ENCODE measurements at regions not wholly inside any gene's neighbourhood (a gene's known extent, or its start where the extent isn't known, plus 50 kb on each side); places are given as distances from the start of the nearest gene placed in this dataset.

GRCh38 chr1:194476351-194476750 lies 1289.9 kb upstream of the B3GALT2 start:
- H3K9ac ChIP-seq (ENCODE audit: low read depth, low read length): no peak overlapping the region
- H3K4me1 ChIP-seq (ENCODE audit: control insufficient read depth, insufficient read depth, low read length): no peaks in the 10 kb centered on the region
- H3K4me3 ChIP-seq (ENCODE audit: low read depth, low read length): no peak overlapping the region
- no peaks in the 10 kb centered on the region for H3K36me3 ChIP-seq (ENCODE audit: control insufficient read depth, insufficient read depth, low read length)
- no peaks in the 10 kb centered on the region for H3K9me3 ChIP-seq (ENCODE audit: control insufficient read depth, insufficient read depth, low read length)
- H3K27me3 ChIP-seq (ENCODE audit: control insufficient read depth, insufficient read depth, low read length): no peaks in the 10 kb centered on the region

- Histone ChIP-seq H3K4me3 (ENCODE audit: low read depth, low read length) (no peak overlapping the region), H3K9ac (ENCODE audit: low read depth, low read length) (no peak overlapping the region), H3K9me3 (ENCODE audit: control insufficient read depth, insufficient read depth, low read length) (no peaks in the 10 kb centered on the region), H3K4me1 (ENCODE audit: control insufficient read depth, insufficient read depth, low read length) (no peaks in the 10 kb centered on the region), H3K36me3 (ENCODE audit: control insufficient read depth, insufficient read depth, low read length) (no peaks in the 10 kb centered on the region), H3K27me3 (ENCODE audit: control insufficient read depth, insufficient read depth, low read length) (no peaks in the 10 kb centered on the region)
Measured at GRCh38 chr1:194474701-194475100, 1288.3 kb upstream of the B3GALT2 start.

- H3K27me3 ChIP-seq (ENCODE audit: control insufficient read depth, insufficient read depth, low read length): no peaks in the 10 kb centered on the region
- H3K4me3 ChIP-seq (ENCODE audit: low read depth, low read length): no peak overlapping the region
- no peaks in the 10 kb centered on the region for H3K9me3 ChIP-seq (ENCODE audit: control insufficient read depth, insufficient read depth, low read length)
- H3K9ac ChIP-seq (ENCODE audit: low read depth, low read length): no peak overlapping the region
- H3K4me1 ChIP-seq (ENCODE audit: control insufficient read depth, insufficient read depth, low read length): no peaks in the 10 kb centered on the region
- no peaks in the 10 kb centered on the region for H3K36me3 ChIP-seq (ENCODE audit: control insufficient read depth, insufficient read depth, low read length)
Measured at GRCh38 chr1:194473766-194474165, 1287.4 kb upstream of the B3GALT2 start.

GRCh38 chr1:194469282-194469681 lies 1282.9 kb upstream of the B3GALT2 start:
- Histone ChIP-seq H3K27me3 (ENCODE audit: control insufficient read depth, insufficient read depth, low read length) (no peaks in the 10 kb centered on the region), H3K9ac (ENCODE audit: low read depth, low read length) (no peak overlapping the region), H3K36me3 (ENCODE audit: control insufficient read depth, insufficient read depth, low read length) (no peaks in the 10 kb centered on the region), H3K9me3 (ENCODE audit: control insufficient read depth, insufficient read depth, low read length) (no peaks in the 10 kb centered on the region), H3K4me1 (ENCODE audit: control insufficient read depth, insufficient read depth, low read length) (no peaks in the 10 kb centered on the region), H3K4me3 (ENCODE audit: low read depth, low read length) (no peak overlapping the region)

- Histone ChIP-seq H3K36me3 (ENCODE audit: control insufficient read depth, insufficient read depth, low read length) (no peaks in the 10 kb centered on the region), H3K27me3 (ENCODE audit: control insufficient read depth, insufficient read depth, low read length) (no peaks in the 10 kb centered on the region), H3K4me3 (ENCODE audit: low read depth, low read length) (no peak overlapping the region), H3K9me3 (ENCODE audit: control insufficient read depth, insufficient read depth, low read length) (no peaks in the 10 kb centered on the region), H3K4me1 (ENCODE audit: control insufficient read depth, insufficient read depth, low read length) (no peaks in the 10 kb centered on the region), H3K9ac (ENCODE audit: low read depth, low read length) (no peak overlapping the region)
Measured at GRCh38 chr1:194466706-194467105, 1280.3 kb upstream of the B3GALT2 start.

- Histone ChIP-seq H3K4me1 (ENCODE audit: control insufficient read depth, insufficient read depth, low read length) (peaks cover 3% of the 10 kb centered on the region), H3K27me3 (ENCODE audit: control insufficient read depth, insufficient read depth, low read length) (no peaks in the 10 kb centered on the region), H3K4me3 (ENCODE audit: low read depth, low read length) (no peak overlapping the region)
Measured at GRCh38 chr1:194447636-194448035, 1261.2 kb upstream of the B3GALT2 start.

GRCh38 chr1:194445244-194445643 lies 1258.8 kb upstream of the B3GALT2 start:
- Histone ChIP-seq H3K9me3 (ENCODE audit: control insufficient read depth, insufficient read depth, low read length) (no peaks in the 10 kb centered on the region), H3K36me3 (ENCODE audit: control insufficient read depth, insufficient read depth, low read length) (no peaks in the 10 kb centered on the region), H3K9ac (ENCODE audit: low read depth, low read length) (no peak overlapping the region), H3K4me1 (ENCODE audit: control insufficient read depth, insufficient read depth, low read length) (peaks cover 3% of the 10 kb centered on the region), H3K4me3 (ENCODE audit: low read depth, low read length) (no peak overlapping the region), H3K27me3 (ENCODE audit: control insufficient read depth, insufficient read depth, low read length) (no peaks in the 10 kb centered on the region)

More at GRCh38 chr1:194447636-194448035, 1261.2 kb upstream of the B3GALT2 start:
- Histone ChIP-seq H3K9me3 (ENCODE audit: control insufficient read depth, insufficient read depth, low read length) (no peaks in the 10 kb centered on the region), H3K36me3 (ENCODE audit: control insufficient read depth, insufficient read depth, low read length) (no peaks in the 10 kb centered on the region), H3K9ac (ENCODE audit: low read depth, low read length) (no peak overlapping the region)

- H3K36me3 ChIP-seq (ENCODE audit: control insufficient read depth, insufficient read depth, low read length): no peaks in the 10 kb centered on the region
- no peaks in the 10 kb centered on the region for H3K9me3 ChIP-seq (ENCODE audit: control insufficient read depth, insufficient read depth, low read length)
- no peaks in the 10 kb centered on the region for H3K27me3 ChIP-seq (ENCODE audit: control insufficient read depth, insufficient read depth, low read length)
- H3K4me3 ChIP-seq (ENCODE audit: low read depth, low read length): no peak overlapping the region
- H3K9ac ChIP-seq (ENCODE audit: low read depth, low read length): no peak overlapping the region
- H3K4me1 ChIP-seq (ENCODE audit: control insufficient read depth, insufficient read depth, low read length): peaks cover 3% of the 10 kb centered on the region
Measured at GRCh38 chr1:194442901-194443575, 1256.6 kb upstream of the B3GALT2 start.

GRCh38 chr1:194437135-194437534 lies 1250.7 kb upstream of the B3GALT2 start:
- H3K9me3 ChIP-seq (ENCODE audit: control insufficient read depth, insufficient read depth, low read length): no peaks in the 10 kb centered on the region

GRCh38 chr1:194431121-194431520 lies 1244.7 kb upstream of the B3GALT2 start:
- Histone ChIP-seq H3K4me1 (ENCODE audit: control insufficient read depth, insufficient read depth, low read length) (no peaks in the 10 kb centered on the region), H3K9ac (ENCODE audit: low read depth, low read length) (no peak overlapping the region), H3K4me3 (ENCODE audit: low read depth, low read length) (no peak overlapping the region), H3K36me3 (ENCODE audit: control insufficient read depth, insufficient read depth, low read length) (no peaks in the 10 kb centered on the region), H3K9me3 (ENCODE audit: control insufficient read depth, insufficient read depth, low read length) (no peaks in the 10 kb centered on the region), H3K27me3 (ENCODE audit: control insufficient read depth, insufficient read depth, low read length) (no peaks in the 10 kb centered on the region)

More at GRCh38 chr1:194437135-194437534, 1250.7 kb upstream of the B3GALT2 start:
- Histone ChIP-seq H3K36me3 (ENCODE audit: control insufficient read depth, insufficient read depth, low read length) (no peaks in the 10 kb centered on the region), H3K4me3 (ENCODE audit: low read depth, low read length) (no peak overlapping the region), H3K9ac (ENCODE audit: low read depth, low read length) (no peak overlapping the region), H3K27me3 (ENCODE audit: control insufficient read depth, insufficient read depth, low read length) (no peaks in the 10 kb centered on the region), H3K4me1 (ENCODE audit: control insufficient read depth, insufficient read depth, low read length) (no peaks in the 10 kb centered on the region)

- H3K4me3 ChIP-seq (ENCODE audit: low read depth, low read length): no peak overlapping the region
- H3K9me3 ChIP-seq (ENCODE audit: control insufficient read depth, insufficient read depth, low read length): peaks cover 13% of the 10 kb centered on the region
- no peaks in the 10 kb centered on the region for H3K36me3 ChIP-seq (ENCODE audit: control insufficient read depth, insufficient read depth, low read length)
- no peaks in the 10 kb centered on the region for H3K4me1 ChIP-seq (ENCODE audit: control insufficient read depth, insufficient read depth, low read length)
- no peak overlapping the region for H3K9ac ChIP-seq (ENCODE audit: low read depth, low read length)
- no peaks in the 10 kb centered on the region for H3K27me3 ChIP-seq (ENCODE audit: control insufficient read depth, insufficient read depth, low read length)
Measured at GRCh38 chr1:194420706-194421105, 1234.3 kb upstream of the B3GALT2 start.

- Histone ChIP-seq H3K9me3 (ENCODE audit: control insufficient read depth, insufficient read depth, low read length) (peaks cover 13% of the 10 kb centered on the region), H3K36me3 (ENCODE audit: control insufficient read depth, insufficient read depth, low read length) (no peaks in the 10 kb centered on the region), H3K4me1 (ENCODE audit: control insufficient read depth, insufficient read depth, low read length) (no peaks in the 10 kb centered on the region), H3K9ac (ENCODE audit: low read depth, low read length) (no peak overlapping the region), H3K4me3 (ENCODE audit: low read depth, low read length) (no peak overlapping the region), H3K27me3 (ENCODE audit: control insufficient read depth, insufficient read depth, low read length) (no peaks in the 10 kb centered on the region)
Measured at GRCh38 chr1:194419721-194420120, 1233.3 kb upstream of the B3GALT2 start.

All from iPS-15b (cell line).